GM18498 (cell line): ENCODE measurements at regions not wholly inside any gene's neighbourhood (a gene's known extent, or its start where the extent isn't known, plus 50 kb on each side); places are given as distances from the start of the nearest gene placed in this dataset.
"Not testable (repeated sequence)": the region's sequence is repeated elsewhere in the genome, so short reads cannot be mapped to it uniquely, and the experiment has no call there.

Experiments
- ATAC-seq: cut with Tn5 transposase; IDR thresholded peaks from one replicate; pipeline ENCODE4 v1.9.1; 2021; ENCODE audit warnings: mild to moderate bottlenecking, moderate library complexity; ENCODE audit not compliant: unreplicated experiment

DNA sequence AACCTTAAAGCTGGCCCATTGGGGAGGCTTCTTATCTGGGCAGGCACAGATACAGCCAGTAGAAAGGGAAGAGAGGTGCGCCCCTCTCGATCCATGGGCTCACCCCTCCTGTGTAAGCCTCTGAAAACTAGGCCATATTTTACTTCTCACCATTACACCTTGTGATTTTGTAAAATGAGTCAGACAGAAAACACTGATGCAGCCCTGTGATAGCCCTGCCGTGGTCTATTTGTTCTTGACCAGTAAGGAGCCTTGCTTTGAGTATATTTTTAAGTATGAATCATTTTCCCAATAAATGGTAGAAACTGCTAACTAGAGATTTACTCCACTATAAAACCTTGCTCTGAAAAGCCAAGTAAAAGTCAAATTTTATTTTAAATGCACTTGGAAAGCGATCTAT is 329.8 kb upstream of the MBL2 start:
- no peak for ATAC-seq

- no peak for ATAC-seq
These were observed 321.3 kb upstream of the MBL2 start for GRCh38 chr10:53093878-53094277.

DNA sequence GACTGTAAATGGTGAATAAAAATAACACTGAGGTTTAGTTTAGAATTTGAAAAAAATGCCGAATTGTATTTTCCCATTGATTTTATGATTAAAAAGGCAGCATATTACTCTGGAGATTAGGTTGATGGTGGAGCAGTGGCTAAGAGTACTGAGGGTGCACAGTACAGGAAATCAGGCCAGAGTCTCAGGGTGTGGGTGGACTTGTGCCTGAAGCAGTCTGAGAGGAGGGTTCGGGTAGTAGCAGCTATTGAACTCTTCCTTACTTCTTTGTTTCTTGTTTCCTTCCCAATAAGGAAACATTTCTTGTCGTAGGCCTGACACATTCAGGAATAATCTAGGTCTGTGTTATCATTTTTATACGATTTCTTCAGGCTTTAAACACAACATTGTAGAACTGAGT is 319.0 kb upstream of the MBL2 start:
- ATAC-seq: no peak

GRCh38 chr10:53088961-53089360 is 316.4 kb upstream of the MBL2 start:
- ATAC-seq: no peak

- ATAC-seq: no peak
These were observed 306.7 kb upstream of the MBL2 start for GRCh38 chr10:53079283-53079682.

DNA sequence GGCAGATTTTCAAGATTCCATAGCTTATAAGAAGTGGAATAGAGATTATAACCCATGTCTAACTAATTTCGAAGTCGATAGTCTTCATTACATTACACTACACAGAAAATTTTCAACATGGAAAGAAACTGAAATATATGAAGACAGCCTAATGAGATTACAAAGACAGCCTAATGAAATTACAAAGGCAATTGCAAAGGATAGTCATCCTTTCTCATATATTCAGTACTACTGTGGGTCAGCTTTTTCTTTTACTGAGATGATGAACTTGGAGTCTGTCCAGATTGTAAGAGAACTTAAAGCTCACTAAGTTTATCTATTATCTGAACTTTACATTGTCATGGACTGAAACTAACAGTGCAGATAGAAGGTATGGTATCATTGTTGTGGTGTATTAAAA is 304.4 kb upstream of the MBL2 start:
- no peak for ATAC-seq

DNA sequence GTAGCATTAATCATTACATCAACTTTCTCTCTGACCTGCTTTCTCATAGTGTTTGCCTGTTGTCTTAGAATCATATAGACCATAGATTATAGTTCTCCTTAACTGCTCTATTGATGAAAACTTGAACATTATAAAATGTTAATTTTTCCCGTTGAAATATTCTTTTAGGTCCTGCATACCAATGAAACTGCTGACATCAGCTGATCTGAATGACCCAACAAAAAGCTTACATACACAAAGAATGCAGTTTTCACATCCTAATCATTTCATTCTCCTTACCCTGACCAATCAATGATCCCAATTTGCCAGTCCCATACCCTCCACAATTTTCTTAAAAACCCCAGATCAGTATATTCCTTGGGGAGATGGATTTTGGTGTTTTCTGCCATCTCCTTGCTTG is 302.9 kb upstream of the MBL2 start:
- no peak for ATAC-seq

GRCh38 chr10:53072144-53072543 is 299.6 kb upstream of the MBL2 start:
- no peak for ATAC-seq

DNA sequence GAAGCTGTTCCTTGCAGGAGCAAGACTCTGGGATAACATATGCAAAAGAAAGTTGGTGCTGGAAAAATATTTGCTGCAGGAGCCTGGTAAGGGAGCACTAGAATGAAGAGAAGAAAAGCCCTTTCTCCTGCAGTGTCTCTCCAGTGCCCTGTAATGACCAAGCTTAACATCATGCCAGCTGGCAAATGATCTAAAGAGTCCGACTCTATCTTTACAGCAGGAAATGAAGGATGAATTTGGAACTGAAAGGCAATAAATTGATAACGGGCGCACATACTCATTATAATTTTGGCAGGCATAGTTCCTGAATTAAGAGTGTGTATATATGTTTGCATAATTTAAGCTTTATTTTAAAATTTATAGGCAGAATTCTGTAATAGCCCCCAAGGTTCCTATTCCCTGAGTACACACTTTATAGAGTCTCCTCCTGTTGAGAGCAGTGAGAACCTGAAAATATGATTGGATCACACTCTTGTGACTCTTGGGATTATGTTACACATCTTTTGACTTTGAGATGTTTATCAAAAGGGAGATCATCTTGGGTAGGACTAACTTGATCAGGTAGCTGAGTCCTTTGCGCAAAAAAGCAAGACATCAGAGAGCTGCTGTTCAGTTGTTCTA is 299.0 kb upstream of the MBL2 start:
- no peak for ATAC-seq

GRCh38 chr10:53069013-53069412 is 296.4 kb upstream of the MBL2 start:
- no peak for ATAC-seq

DNA sequence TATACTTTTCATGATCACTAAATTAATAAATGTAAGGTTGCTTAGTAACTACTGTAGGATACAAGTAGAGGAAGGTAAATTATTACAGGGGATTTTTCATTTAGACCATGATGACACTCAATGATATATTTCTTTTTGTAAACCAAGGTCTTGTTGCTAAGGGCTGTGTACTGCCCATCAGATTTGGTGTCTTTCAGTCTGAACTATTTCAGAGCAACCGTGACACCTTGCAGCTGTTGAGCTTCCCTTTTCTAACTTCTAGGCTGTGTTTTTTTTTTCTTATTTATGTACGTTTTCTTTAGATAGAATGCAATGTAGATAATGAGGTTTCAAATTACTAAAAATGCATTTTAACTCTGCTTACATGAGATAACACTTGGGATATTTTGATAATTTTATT is 292.0 kb upstream of the MBL2 start:
- no peak for ATAC-seq

DNA sequence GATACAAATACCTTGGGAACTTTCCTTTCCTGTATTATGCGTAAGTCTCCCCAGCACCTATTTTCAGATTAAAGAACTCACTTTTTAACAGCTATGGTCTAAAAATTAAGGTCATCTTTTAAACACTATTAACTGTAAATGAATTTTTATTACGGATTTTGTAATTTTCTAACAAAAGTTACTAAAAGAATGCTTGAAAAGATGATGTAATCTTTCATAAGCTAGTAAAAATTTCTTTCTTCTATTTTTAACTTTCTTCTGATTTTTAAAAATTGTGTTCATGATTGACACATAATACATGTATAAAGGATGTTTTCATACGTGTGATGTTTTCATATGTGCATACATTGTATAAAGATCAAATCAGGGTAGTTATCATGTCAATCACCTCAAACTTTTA is 291.2 kb upstream of the MBL2 start:
- no peak for ATAC-seq

DNA sequence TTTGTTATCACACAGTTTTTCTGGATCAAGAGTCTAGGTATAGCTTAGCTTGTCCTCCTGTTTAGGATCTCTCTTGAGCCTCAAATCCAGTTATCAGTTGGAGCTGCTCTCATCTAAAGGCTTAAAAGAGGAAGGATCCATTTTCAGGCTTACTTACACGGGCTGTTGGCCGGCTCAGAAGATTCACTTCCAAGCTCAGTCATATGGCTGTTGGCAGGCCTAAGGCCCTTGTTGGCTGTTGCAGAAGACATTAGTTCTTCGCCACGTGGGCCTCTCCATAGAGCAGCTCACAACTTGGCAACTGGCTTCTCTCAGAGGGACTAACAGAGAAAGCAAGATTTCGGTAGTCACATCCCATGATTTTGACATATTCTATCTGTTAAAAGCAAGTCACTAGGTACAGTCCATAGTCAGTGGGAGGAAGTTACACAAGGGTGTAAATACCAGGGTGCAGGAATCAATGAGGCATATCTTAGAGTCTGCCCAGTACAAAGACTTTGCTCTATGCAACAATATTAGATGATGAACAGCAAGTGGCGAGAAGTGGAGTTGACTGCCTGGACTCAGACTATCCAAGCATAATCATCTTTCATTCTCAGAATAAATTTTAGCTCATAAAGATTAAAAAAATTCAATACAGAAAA is 280.1 kb upstream of the MBL2 start:
- no peak for ATAC-seq

- ATAC-seq: no peak
These were observed 272.7 kb upstream of the MBL2 start for GRCh38 chr10:53045315-53045714.

DNA sequence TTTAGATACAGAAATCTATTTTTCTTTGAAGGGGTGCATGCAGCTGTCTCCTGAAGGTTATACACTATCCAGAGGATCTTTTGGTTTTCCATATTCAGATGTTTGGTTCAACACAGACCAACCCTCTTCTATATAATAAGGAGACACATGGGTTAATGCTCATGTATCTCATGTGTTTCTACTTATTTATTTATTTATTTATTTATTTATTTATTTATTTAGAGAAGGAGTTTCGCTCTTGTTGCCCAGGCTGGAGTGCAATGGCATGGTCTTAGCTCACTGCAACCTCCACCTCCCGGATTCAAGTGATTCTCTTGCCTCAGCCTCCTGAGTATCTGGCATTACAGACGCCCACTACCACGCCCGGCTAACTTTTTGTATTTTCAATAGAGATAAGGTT is 263.2 kb upstream of the MBL2 start:
- not testable (repeated sequence) for ATAC-seq

DNA sequence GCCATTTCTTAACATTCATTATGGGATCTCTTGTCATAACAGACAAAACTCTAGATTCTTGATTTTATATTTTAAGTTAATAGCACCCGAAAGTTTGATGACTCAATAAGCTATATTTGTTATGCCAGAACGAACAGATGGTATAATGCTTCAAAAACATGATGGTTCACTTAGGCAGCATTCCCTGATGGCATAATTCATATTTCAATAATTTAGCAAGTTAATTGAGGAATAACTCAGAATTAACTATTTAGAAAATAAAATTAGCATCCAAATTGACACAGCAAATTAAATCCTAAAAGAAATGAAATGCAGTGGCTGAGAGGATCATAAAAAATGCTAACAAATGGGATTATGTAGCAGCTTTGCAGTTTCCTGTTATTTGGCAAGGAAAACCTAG is 260.8 kb upstream of the MBL2 start:
- no peak for ATAC-seq

DNA sequence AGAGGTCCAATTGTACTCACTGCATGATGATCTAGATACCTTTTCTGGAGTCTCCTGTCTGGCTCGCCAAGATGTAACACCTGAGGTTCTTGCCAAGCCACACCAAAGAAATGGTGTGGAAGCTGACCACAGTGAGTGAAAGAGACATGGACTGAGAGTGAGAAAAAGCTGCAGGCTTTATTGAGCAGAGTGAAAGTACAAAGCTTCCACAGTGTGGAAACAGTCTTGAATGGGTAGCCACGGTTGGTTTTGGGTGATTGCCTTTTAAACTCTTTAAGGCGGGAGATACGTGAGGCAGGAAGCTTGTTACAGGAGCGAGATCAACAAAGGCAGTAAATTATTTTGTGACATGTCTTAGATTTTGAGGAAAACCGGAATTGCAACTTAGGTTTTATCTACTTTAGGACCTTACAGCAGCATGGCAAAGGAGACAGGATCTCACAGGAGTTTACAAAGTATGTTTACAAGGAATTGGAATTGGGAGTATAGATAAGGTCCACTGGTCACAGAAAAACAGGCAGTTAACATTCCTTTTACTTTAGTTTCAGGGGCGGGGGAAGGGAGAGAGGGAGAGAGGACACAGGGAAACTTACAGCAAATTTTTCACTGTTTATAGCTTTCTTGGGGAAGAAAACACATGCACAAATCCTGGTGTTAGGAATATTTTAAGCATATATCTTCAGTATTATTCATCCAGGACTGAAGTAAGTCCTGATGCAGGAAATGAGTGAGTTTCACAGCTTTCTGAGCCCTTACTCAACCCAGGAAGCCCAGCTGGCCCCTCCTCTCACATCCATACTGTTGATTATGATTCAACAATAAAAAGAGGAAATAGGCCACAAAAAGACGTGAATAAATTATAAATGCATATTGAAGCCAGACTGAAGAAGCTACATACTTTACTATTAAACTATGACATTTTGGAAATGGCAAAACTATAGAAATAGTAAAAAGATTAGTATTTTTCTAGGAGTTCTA is 257.6 kb upstream of the MBL2 start:
- ATAC-seq: peak; percentile 53

- ATAC-seq: no peak
These were observed 256.9 kb upstream of the MBL2 start for GRCh38 chr10:53029449-53029848.

- not testable (repeated sequence) for ATAC-seq
These were observed 253.2 kb upstream of the MBL2 start for GRCh38 chr10:53025765-53026164.

DNA sequence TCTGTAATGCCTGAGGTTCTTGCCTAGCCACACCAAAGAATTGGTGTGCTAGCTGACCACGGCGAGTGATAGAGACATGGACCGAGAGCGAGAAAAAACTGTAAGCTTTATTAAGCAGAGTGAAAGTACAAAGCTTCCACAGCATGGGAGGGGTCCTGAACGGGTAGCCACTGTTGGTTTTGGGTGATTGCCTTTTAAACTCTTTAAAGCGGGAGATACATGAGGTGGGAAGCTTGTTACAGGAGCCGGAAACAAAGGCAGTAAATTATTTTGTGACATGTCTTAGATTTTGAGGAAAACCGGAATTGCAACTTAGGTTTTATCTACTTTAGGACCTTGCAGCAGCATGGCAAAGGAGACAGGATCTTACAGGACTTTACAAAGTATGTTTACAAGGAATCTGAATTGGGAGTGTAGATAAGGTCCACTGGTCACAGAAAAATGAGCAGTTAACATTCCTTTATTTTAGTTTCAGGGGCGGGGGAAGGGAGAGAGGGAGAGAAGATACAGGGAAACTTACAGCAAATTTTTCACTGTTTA is 252.7 kb upstream of the MBL2 start:
- ATAC-seq: peak; percentile 62

- no peak for ATAC-seq
These were observed 250.8 kb upstream of the MBL2 start for GRCh38 chr10:53023411-53023810.
